ENCODE measurements at regions not wholly inside any gene's neighbourhood (a gene's known extent, or its start where the extent isn't known, plus 50 kb on each side); places are given as distances from the start of the nearest gene placed in this dataset.

DNA sequence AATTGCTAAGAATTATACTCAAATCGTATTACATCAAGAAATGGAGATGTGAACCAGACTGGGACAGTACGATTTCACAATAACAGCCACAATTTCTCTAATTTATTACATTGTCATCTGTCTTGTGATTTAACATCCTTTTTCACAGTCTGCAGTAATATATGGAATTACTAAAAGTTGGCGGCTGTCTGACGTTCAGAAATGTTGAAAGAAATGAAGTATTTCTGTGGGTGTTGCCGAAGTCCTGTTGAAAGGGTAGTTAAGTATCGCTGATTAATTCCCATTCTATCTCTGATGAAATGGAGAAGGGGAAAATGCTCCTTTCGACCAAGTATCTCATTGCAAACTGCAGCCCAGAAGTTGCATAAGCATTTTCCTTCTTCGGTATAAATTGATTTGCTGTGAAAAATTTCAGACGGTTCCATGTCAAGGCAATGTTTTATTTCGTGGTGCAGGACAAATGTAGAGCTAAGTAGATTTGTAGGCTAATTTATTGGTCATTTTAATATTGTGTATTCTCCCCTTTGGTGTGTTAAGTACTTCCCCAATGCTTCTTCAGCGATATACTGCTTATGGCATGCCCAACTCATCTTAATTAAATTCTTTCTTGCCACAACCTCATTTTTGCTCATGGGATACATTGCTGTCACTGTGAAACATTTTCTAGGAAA, 775.2 kb upstream of the RBFOX1 start:
- TF ChIP-seq, protein P1, sequence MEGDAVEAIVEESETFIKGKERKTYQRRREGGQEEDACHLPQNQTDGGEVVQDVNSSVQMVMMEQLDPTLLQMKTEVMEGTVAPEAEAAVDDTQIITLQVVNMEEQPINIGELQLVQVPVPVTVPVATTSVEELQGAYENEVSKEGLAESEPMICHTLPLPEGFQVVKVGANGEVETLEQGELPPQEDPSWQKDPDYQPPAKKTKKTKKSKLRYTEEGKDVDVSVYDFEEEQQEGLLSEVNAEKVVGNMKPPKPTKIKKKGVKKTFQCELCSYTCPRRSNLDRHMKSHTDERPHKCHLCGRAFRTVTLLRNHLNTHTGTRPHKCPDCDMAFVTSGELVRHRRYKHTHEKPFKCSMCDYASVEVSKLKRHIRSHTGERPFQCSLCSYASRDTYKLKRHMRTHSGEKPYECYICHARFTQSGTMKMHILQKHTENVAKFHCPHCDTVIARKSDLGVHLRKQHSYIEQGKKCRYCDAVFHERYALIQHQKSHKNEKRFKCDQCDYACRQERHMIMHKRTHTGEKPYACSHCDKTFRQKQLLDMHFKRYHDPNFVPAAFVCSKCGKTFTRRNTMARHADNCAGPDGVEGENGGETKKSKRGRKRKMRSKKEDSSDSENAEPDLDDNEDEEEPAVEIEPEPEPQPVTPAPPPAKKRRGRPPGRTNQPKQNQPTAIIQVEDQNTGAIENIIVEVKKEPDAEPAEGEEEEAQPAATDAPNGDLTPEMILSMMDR (IDR thresholded peaks at IDR 0.05; ENCODE audit: control extremely low read depth, extremely low read depth): no peak
- Histone ChIP-seq H3K4me1 (ENCODE audit: control insufficient read depth in 5 of 5, insufficient read depth in 5 of 5, low read length in 5 of 5) (no peaks in the 10 kb centered on the region), H3K27ac (ENCODE audit: low read depth in 1 of 2, low read length in 1 of 2) (no peak overlapping the region), H3K36me3 (ENCODE audit: control insufficient read depth in 4 of 4, insufficient read depth in 4 of 4, low read length in 4 of 4) (no peaks in the 10 kb centered on the region), H3K4me3 (no peak overlapping the region), H3K27me3 (ENCODE audit: control insufficient read depth in 3 of 3, insufficient read depth in 3 of 3, low read length in 2 of 3) (peaks cover 0 to 3% (median 0%) of the 10 kb centered on the region in 3 donors), H3K9me3 (ENCODE audit: control insufficient read depth in 4 of 4, insufficient read depth in 3 of 4, low read length in 3 of 4) (no peaks in the 10 kb centered on the region), H3K9ac (ENCODE audit: insufficient read depth in 1 of 2, low read length in 2 of 2) (no peak overlapping the region)
- DNase-seq (no peak), ATAC-seq (ENCODE audit: insufficient read depth, low FRiP score) (no peak)
- WGBS, 2 donors: 50 to 55% methylated on average over 11 of the region's 11 CpGs

DNA sequence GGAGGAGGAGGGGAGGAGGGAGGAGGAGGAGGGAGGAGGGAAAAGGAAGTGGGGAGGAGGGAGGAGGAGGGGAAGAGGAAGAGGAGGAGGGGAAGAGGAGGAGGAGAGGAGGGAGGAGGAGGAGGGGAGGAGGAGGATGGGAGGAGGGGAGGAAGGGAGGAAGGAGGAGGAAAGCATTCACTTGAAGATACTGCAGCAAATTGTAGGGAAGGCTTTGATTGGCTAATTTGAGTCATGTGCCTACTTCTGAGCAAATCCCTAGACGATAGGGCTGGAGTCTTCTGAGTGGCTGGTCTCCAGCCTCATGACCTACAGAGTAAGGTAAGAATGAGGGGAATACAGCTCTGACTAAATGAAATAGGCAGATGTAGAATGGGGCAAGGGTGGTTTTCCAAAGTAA, 783.2 kb upstream of the RBFOX1 start:
- WGBS, 2 donors: 71 to 90% methylated on average over 1 of the region's 1 CpG
- no peak for DNase-seq

DNA sequence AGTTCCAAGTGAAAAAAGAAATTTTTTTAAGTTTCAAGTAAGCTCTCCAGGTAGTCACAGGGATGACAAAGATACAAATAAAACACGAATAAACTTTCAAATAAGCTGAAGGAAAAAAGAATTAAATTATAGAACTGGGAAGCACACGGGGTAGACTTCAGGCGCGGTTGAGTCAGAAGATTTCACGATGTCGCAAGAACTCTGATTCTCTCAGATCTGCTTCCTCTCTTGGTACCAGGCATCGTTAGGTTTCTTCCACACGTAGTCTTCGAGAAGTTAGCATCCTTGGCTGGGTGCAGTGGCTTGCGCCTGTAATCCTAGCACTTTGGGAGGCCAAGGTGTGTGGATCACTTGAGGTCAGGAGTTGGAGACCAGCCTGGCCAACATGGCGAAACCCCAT, 784.1 kb upstream of the RBFOX1 start:
- no peak for ATAC-seq (ENCODE audit: insufficient read depth, low FRiP score)
- no peak for DNase-seq
- Histone ChIP-seq H3K27me3 (ENCODE audit: control insufficient read depth in 3 of 3, insufficient read depth in 3 of 3, low read length in 2 of 3) (no peaks in the 10 kb centered on the region), H3K9me3 (ENCODE audit: control insufficient read depth in 4 of 4, insufficient read depth in 3 of 4, low read length in 3 of 4) (peaks cover 0 to 5% (median 0%) of the 10 kb centered on the region in 4 donors), H3K27ac (ENCODE audit: low read depth in 1 of 2, low read length in 1 of 2) (no peak overlapping the region), H3K36me3 (ENCODE audit: control insufficient read depth in 4 of 4, insufficient read depth in 4 of 4, low read length in 4 of 4) (no peaks in the 10 kb centered on the region), H3K4me3 (no peak overlapping the region), H3K4me1 (ENCODE audit: control insufficient read depth in 5 of 5, insufficient read depth in 5 of 5, low read length in 5 of 5) (no peaks in the 10 kb centered on the region), H3K9ac (ENCODE audit: insufficient read depth in 1 of 2, low read length in 2 of 2) (no peak overlapping the region)
- WGBS, 2 donors: 84 to 90% methylated on average over 11 of the region's 11 CpGs
- TF ChIP-seq, protein P1 (IDR thresholded peaks at IDR 0.05; ENCODE audit: control extremely low read depth, extremely low read depth): no peak

More for the DNA sequence above, 783.2 kb upstream of the RBFOX1 start:
- peaks cover 0 to 5% (median 0%) of the 10 kb centered on the region in 4 donors for H3K9me3 ChIP-seq (ENCODE audit: control insufficient read depth in 4 of 4, insufficient read depth in 3 of 4, low read length in 3 of 4)
- no peak overlapping the region for H3K27ac ChIP-seq (ENCODE audit: low read depth in 1 of 2, low read length in 1 of 2)
- H3K27me3 ChIP-seq (ENCODE audit: control insufficient read depth in 3 of 3, insufficient read depth in 3 of 3, low read length in 2 of 3): no peaks in the 10 kb centered on the region
- no peak overlapping the region for H3K4me3 ChIP-seq
- no peak overlapping the region for H3K9ac ChIP-seq (ENCODE audit: insufficient read depth in 1 of 2, low read length in 2 of 2)
- TF ChIP-seq, protein P1 (IDR thresholded peaks at IDR 0.05; ENCODE audit: control extremely low read depth, extremely low read depth): no peak
- no peaks in the 10 kb centered on the region for H3K4me1 ChIP-seq (ENCODE audit: control insufficient read depth in 5 of 5, insufficient read depth in 5 of 5, low read length in 5 of 5)
- ATAC-seq (ENCODE audit: insufficient read depth, low FRiP score): no peak
- H3K36me3 ChIP-seq (ENCODE audit: control insufficient read depth in 4 of 4, insufficient read depth in 4 of 4, low read length in 4 of 4): no peaks in the 10 kb centered on the region

DNA sequence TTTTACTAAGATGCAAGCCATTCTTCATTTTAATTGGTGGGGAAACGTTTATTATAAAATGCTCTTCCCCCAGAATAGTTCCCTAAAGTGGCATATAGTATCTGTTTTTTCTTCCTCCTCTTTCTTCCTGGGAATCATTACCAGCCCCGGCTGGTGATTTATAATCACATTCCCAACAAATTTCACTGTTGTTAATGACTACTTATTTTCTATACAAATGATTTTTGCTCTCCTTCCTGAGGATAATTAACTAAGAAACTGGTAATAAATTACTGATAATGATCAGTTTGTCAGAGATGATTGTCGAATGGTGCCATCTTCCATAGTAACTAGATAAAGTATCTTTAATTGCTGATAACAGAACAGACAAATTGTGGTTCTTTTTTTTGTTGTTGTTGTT, 785.5 kb upstream of the RBFOX1 start:
- no peak for DNase-seq
- Histone ChIP-seq H3K4me1 (ENCODE audit: control insufficient read depth in 5 of 5, insufficient read depth in 5 of 5, low read length in 5 of 5) (no peaks in the 10 kb centered on the region), H3K9me3 (ENCODE audit: control insufficient read depth in 4 of 4, insufficient read depth in 3 of 4, low read length in 3 of 4) (peaks cover 0 to 5% (median 0%) of the 10 kb centered on the region in 4 donors), H3K4me3 (no peak overlapping the region), H3K27ac (ENCODE audit: low read depth in 1 of 2, low read length in 1 of 2) (no peak overlapping the region), H3K27me3 (ENCODE audit: control insufficient read depth in 3 of 3, insufficient read depth in 3 of 3, low read length in 2 of 3) (no peaks in the 10 kb centered on the region), H3K9ac (ENCODE audit: insufficient read depth in 1 of 2, low read length in 2 of 2) (no peak overlapping the region), H3K36me3 (ENCODE audit: control insufficient read depth in 4 of 4, insufficient read depth in 4 of 4, low read length in 4 of 4) (no peaks in the 10 kb centered on the region)
- TF ChIP-seq, protein P1 (IDR thresholded peaks at IDR 0.05; ENCODE audit: control extremely low read depth, extremely low read depth): no peak
- 51 to 60% methylated on average over 3 of the region's 3 CpGs for WGBS, 2 donors
- no peak for ATAC-seq (ENCODE audit: insufficient read depth, low FRiP score)

All from lung (tissue), 11 donors.